ENCODE measurements at regions not wholly inside any gene's neighbourhood (a gene's known extent, or its start where the extent isn't known, plus 50 kb on each side); places are given as distances from the start of the nearest gene placed in this dataset.

DNA sequence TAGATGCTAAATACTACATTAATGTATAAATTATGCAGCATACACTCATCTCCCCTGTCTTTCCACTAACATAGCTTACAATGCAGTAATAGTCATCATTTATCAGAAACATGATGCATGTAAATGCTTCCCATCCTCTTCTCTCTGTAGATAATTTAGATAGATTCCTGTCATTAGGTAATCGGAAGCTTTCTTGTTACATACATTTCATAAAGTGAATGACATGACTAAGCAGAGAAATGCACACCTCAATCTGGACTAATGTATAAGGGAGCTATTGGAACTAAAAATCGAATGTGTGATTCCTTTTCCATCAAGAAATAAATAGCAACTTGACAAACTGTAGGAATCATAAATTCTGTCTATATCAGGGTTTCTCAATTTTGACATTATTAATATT is 273.4 kb downstream of the RASSF9 start:
- no peaks in the 10 kb centered on the region for H3K36me3 ChIP-seq (ENCODE audit: insufficient read depth, low read length)
- no peaks in the 10 kb centered on the region for H3K4me1 ChIP-seq (ENCODE audit: insufficient read depth, low read length)
- Mint-ChIP-seq H3K27me3 (ENCODE audit: low read depth, unreplicated experiment) (no peaks in the 10 kb centered on the region), H3K4me3 (ENCODE audit: unreplicated experiment) (no peak overlapping the region), H3K4me1 (ENCODE audit: low read depth, unreplicated experiment) (no peaks in the 10 kb centered on the region), H3K27ac (ENCODE audit: unreplicated experiment) (no peak overlapping the region), H3K9me3 (ENCODE audit: unreplicated experiment) (no peaks in the 10 kb centered on the region), H3K36me3 (ENCODE audit: low read depth, unreplicated experiment) (no peaks in the 10 kb centered on the region)
- no peaks in the 10 kb centered on the region for H3K79me2 ChIP-seq (ENCODE audit: insufficient read depth, low read length)
- TF ChIP-seq EZH2 (IDR thresholded peaks at IDR 0.05; ENCODE audit: insufficient read depth, low read length), result no peak
- TF ChIP-seq, protein P1, sequence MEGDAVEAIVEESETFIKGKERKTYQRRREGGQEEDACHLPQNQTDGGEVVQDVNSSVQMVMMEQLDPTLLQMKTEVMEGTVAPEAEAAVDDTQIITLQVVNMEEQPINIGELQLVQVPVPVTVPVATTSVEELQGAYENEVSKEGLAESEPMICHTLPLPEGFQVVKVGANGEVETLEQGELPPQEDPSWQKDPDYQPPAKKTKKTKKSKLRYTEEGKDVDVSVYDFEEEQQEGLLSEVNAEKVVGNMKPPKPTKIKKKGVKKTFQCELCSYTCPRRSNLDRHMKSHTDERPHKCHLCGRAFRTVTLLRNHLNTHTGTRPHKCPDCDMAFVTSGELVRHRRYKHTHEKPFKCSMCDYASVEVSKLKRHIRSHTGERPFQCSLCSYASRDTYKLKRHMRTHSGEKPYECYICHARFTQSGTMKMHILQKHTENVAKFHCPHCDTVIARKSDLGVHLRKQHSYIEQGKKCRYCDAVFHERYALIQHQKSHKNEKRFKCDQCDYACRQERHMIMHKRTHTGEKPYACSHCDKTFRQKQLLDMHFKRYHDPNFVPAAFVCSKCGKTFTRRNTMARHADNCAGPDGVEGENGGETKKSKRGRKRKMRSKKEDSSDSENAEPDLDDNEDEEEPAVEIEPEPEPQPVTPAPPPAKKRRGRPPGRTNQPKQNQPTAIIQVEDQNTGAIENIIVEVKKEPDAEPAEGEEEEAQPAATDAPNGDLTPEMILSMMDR (IDR thresholded peaks at IDR 0.05; ENCODE audit: insufficient read depth, low read depth, low read length), result no peak
- FAIRE-seq, result no peak
- no peak overlapping the region for H3K4me3 ChIP-seq (ENCODE audit: insufficient read depth, low read depth, low read length)
- DNase-seq (ENCODE audit: low read depth), result no peak
- no peak overlapping the region for H3K27ac ChIP-seq (ENCODE audit: low read depth, low read length)
- H3K4me2 ChIP-seq (ENCODE audit: low read length), result no peak overlapping the region
- no peak overlapping the region for H2AFZ ChIP-seq (ENCODE audit: low read depth, low read length)
- no peaks in the 10 kb centered on the region for H3K27me3 ChIP-seq (ENCODE audit: insufficient read depth, low read length)
- H3K9me3 ChIP-seq (ENCODE audit: insufficient read depth, low read depth, low read length), result no peaks in the 10 kb centered on the region
- H3K9ac ChIP-seq (ENCODE audit: low read length), result no peak overlapping the region
- no peaks in the 10 kb centered on the region for H4K20me1 ChIP-seq (ENCODE audit: insufficient read depth, low read length)

DNA sequence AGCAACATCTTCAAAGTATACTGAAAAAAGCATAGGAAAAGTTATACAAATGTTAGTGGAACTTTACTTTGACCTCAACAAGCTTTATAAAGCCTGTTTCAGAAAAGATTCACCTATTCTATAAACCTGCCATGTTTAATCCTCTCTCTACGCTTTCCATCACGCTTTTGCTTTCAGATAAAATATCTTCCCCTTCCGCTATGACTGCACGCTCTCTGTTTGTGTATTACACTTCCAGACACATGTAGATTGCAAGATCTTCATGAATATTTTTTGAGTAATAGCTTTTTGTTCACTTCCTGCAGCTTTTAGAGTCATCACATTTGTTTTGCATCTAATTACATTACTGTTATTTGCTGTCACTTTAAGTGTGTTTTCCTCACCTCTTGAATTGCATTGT is 271.4 kb downstream of the RASSF9 start:
- Histone ChIP-seq H2AFZ (ENCODE audit: low read depth, low read length) (no peak overlapping the region), H3K27ac (ENCODE audit: low read depth, low read length) (no peak overlapping the region), H3K9me3 (ENCODE audit: insufficient read depth, low read depth, low read length) (no peaks in the 10 kb centered on the region), H3K27me3 (ENCODE audit: insufficient read depth, low read length) (no peaks in the 10 kb centered on the region), H3K4me2 (ENCODE audit: low read length) (no peak overlapping the region), H4K20me1 (ENCODE audit: insufficient read depth, low read length) (no peaks in the 10 kb centered on the region), H3K79me2 (ENCODE audit: insufficient read depth, low read length) (no peaks in the 10 kb centered on the region), H3K36me3 (ENCODE audit: insufficient read depth, low read length) (no peaks in the 10 kb centered on the region), H3K4me3 (ENCODE audit: insufficient read depth, low read depth, low read length) (no peak overlapping the region), H3K9ac (ENCODE audit: low read length) (no peak overlapping the region), H3K4me1 (ENCODE audit: insufficient read depth, low read length) (no peaks in the 10 kb centered on the region)
- Mint-ChIP-seq H3K4me3 (ENCODE audit: unreplicated experiment) (no peak overlapping the region), H3K9me3 (ENCODE audit: unreplicated experiment) (no peaks in the 10 kb centered on the region), H3K27me3 (ENCODE audit: low read depth, unreplicated experiment) (no peaks in the 10 kb centered on the region), H3K27ac (ENCODE audit: unreplicated experiment) (no peak overlapping the region), H3K36me3 (ENCODE audit: low read depth, unreplicated experiment) (no peaks in the 10 kb centered on the region), H3K4me1 (ENCODE audit: low read depth, unreplicated experiment) (no peaks in the 10 kb centered on the region)
- FAIRE-seq (no peak), DNase-seq (ENCODE audit: low read depth) (no peak)
- no peak for TF ChIP-seq EZH2 (IDR thresholded peaks at IDR 0.05; ENCODE audit: insufficient read depth, low read length)
- TF ChIP-seq, protein P1 (IDR thresholded peaks at IDR 0.05; ENCODE audit: insufficient read depth, low read depth, low read length), result no peak

DNA sequence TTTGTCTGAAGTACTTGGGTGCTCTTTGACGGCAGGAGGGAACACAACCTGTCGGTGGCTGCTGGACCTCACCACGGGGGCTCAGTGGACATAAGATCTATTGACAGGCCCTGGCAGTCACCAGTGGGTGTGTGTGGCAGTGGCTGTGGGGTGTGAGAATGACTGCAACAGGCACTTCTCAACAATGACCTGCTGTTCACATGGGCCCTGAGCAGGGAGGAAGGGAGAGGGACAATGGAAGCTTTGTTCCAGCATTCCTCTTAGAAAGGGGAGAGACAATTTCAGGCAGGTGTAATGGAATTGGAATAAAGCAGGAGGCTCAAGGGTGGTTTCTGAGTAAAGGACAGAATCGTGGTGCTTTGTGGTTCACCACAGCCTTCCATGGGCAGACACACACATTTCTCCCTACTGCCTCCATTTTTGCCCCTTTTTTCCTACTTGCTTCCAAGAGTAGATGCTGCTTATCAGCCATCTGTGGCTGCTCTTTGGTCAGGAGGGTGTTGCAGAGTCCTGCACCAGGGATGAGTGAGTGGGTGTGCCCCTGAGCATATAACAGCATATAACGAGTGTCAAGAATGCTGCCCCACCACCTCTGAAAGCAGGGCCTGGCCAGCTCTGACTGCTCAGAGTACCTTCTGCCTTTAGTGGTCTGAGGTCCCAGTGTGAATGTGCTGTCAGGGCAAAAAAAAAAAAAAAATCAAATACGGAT is 267.7 kb downstream of the RASSF9 start:
- Mint-ChIP-seq H3K9me3 (ENCODE audit: unreplicated experiment) (no peaks in the 10 kb centered on the region), H3K36me3 (ENCODE audit: low read depth, unreplicated experiment) (no peaks in the 10 kb centered on the region), H3K27me3 (ENCODE audit: low read depth, unreplicated experiment) (no peaks in the 10 kb centered on the region), H3K4me3 (ENCODE audit: unreplicated experiment) (no peak overlapping the region), H3K27ac (ENCODE audit: unreplicated experiment) (peak overlapping the region; percentile 18), H3K4me1 (ENCODE audit: low read depth, unreplicated experiment) (no peaks in the 10 kb centered on the region)
- H3K27me3 ChIP-seq (ENCODE audit: insufficient read depth, low read length), result no peaks in the 10 kb centered on the region
- no peaks in the 10 kb centered on the region for H3K79me2 ChIP-seq (ENCODE audit: insufficient read depth, low read length)
- DNase-seq (ENCODE audit: low read depth), result no peak
- no peak for FAIRE-seq
- no peaks in the 10 kb centered on the region for H3K36me3 ChIP-seq (ENCODE audit: insufficient read depth, low read length)
- H3K27ac ChIP-seq (ENCODE audit: low read depth, low read length), result no peak overlapping the region
- H3K9ac ChIP-seq (ENCODE audit: low read length), result no peak overlapping the region
- no peak for TF ChIP-seq EZH2 (IDR thresholded peaks at IDR 0.05; ENCODE audit: insufficient read depth, low read length)
- no peaks in the 10 kb centered on the region for H4K20me1 ChIP-seq (ENCODE audit: insufficient read depth, low read length)
- H3K9me3 ChIP-seq (ENCODE audit: insufficient read depth, low read depth, low read length), result no peaks in the 10 kb centered on the region
- no peak overlapping the region for H2AFZ ChIP-seq (ENCODE audit: low read depth, low read length)
- H3K4me2 ChIP-seq (ENCODE audit: low read length), result no peak overlapping the region
- no peak overlapping the region for H3K4me3 ChIP-seq (ENCODE audit: insufficient read depth, low read depth, low read length)
- no peaks in the 10 kb centered on the region for H3K4me1 ChIP-seq (ENCODE audit: insufficient read depth, low read length)

Measured in astrocyte (in vitro differentiated cells and primary cell).